Activated naive CD4-positive, alpha-beta T cell treated with anti-CD3 and anti-CD28 coated beads for 36 hours (primary cell): ENCODE measurements at regions not wholly inside any gene's neighbourhood (a gene's known extent, or its start where the extent isn't known, plus 50 kb on each side); places are given as distances from the start of the nearest gene placed in this dataset.
"Not testable (repeated sequence)": the region's sequence is repeated elsewhere in the genome, so short reads cannot be mapped to it uniquely, and the experiment has no call there.

Source experiments
- CTCF ChIA-PET: fragments of 350-600 bp; sonication (Branson Sonifier 250); formaldehyde crosslinking; loops from one replicate; lab custom pipeline; 2021; ENCODE audit warnings: antibody characterized with exemption; lab: Charles Lee
- DNase-seq: peaks from one replicate; pipeline ENCODE4 v3.0.0-alpha.2; 2020
- H3K27ac Mint-ChIP-seq: one replicate; pipeline ENCODE4 v1.8.0; 2021; ENCODE audit warnings: mild to moderate bottlenecking, mixed read lengths
- H3K27me3 Mint-ChIP-seq: one replicate; pipeline ENCODE4 v1.8.0; 2021; ENCODE audit warnings: low read depth, mixed read lengths
- H3K36me3 Mint-ChIP-seq: one replicate; pipeline ENCODE4 v1.8.0; 2021; ENCODE audit warnings: low read depth, mixed read lengths
- H3K4me1 Mint-ChIP-seq: one replicate; pipeline ENCODE4 v1.8.0; 2021; ENCODE audit warnings: low read depth, mixed read lengths
- H3K4me3 Mint-ChIP-seq: one replicate; pipeline ENCODE4 v1.8.0; 2021; ENCODE audit warnings: mild to moderate bottlenecking, moderate library complexity, mixed read lengths
- H3K9me3 Mint-ChIP-seq: one replicate; pipeline ENCODE4 v1.8.0; 2021; ENCODE audit warnings: mixed read lengths
- intact Hi-C: fragments of 100-400 bp; cut with micrococcal nuclease; formaldehyde crosslinking; loops from one replicate; pipeline ENCODE4 v1.15.1; 2023

GRCh38 chr7:89857053-89857452 is 297.2 kb upstream of the STEAP1 start:
- peaks cover 13% of the 10 kb centered on the region for H3K9me3 Mint-ChIP-seq
- intact Hi-C loops, H3K4me1 Mint-ChIP-seq, H3K36me3 Mint-ChIP-seq, DNase-seq, H3K4me3 Mint-ChIP-seq, H3K27me3 Mint-ChIP-seq, H3K27ac Mint-ChIP-seq, CTCF ChIA-PET: not testable (repeated sequence)

- intact Hi-C loops: no loop called here
- H3K4me3 Mint-ChIP-seq: no peak overlapping the region
- H3K4me1 Mint-ChIP-seq: no peaks in the 10 kb centered on the region
- peaks cover 13% of the 10 kb centered on the region for H3K9me3 Mint-ChIP-seq
- no peaks in the 10 kb centered on the region for H3K36me3 Mint-ChIP-seq
- CTCF ChIA-PET: no interaction called here
- no peak for DNase-seq
- no peak overlapping the region for H3K27ac Mint-ChIP-seq
- no peaks in the 10 kb centered on the region for H3K27me3 Mint-ChIP-seq
Observed at GRCh38 chr7:89857767-89858166, 296.5 kb upstream of the STEAP1 start.

- Mint-ChIP-seq H3K27ac (no peak overlapping the region), H3K36me3 (no peaks in the 10 kb centered on the region), H3K9me3 (no peaks in the 10 kb centered on the region), H3K27me3 (no peaks in the 10 kb centered on the region), H3K4me1 (no peaks in the 10 kb centered on the region), H3K4me3 (no peak overlapping the region)
- CTCF ChIA-PET: no interaction called here
- no peak for DNase-seq
- intact Hi-C loops: no loop called here
Observed at GRCh38 chr7:89887489-89887888, 266.8 kb upstream of the STEAP1 start.

GRCh38 chr7:89908736-89909135 is 245.5 kb upstream of the STEAP1 start:
- H3K4me3 Mint-ChIP-seq: no peak overlapping the region
- no peak for DNase-seq
- H3K4me1 Mint-ChIP-seq: no peaks in the 10 kb centered on the region
- CTCF ChIA-PET: no interaction called here
- H3K9me3 Mint-ChIP-seq: no peaks in the 10 kb centered on the region
- intact Hi-C loops: no loop called here
- H3K27ac Mint-ChIP-seq: no peak overlapping the region
- H3K36me3 Mint-ChIP-seq: no peaks in the 10 kb centered on the region
- H3K27me3 Mint-ChIP-seq: no peaks in the 10 kb centered on the region

- H3K36me3 Mint-ChIP-seq: no peaks in the 10 kb centered on the region
- no peak overlapping the region for H3K27ac Mint-ChIP-seq
- no peaks in the 10 kb centered on the region for H3K27me3 Mint-ChIP-seq
- no peak for DNase-seq
- H3K4me3 Mint-ChIP-seq: no peak overlapping the region
- no peaks in the 10 kb centered on the region for H3K4me1 Mint-ChIP-seq
- CTCF ChIA-PET: no interaction called here
- intact Hi-C loops: no loop called here
- H3K9me3 Mint-ChIP-seq: no peaks in the 10 kb centered on the region
Observed at GRCh38 chr7:89914711-89915110, 239.6 kb upstream of the STEAP1 start.

GRCh38 chr7:89926194-89926593 is 228.1 kb upstream of the STEAP1 start:
- Mint-ChIP-seq H3K27ac (no peak overlapping the region), H3K36me3 (no peaks in the 10 kb centered on the region), H3K4me3 (no peak overlapping the region), H3K4me1 (no peaks in the 10 kb centered on the region), H3K27me3 (peaks cover 5% of the 10 kb centered on the region), H3K9me3 (no peaks in the 10 kb centered on the region)
- DNase-seq: no peak
- CTCF ChIA-PET: no interaction called here
- intact Hi-C loops: no loop called here

GRCh38 chr7:89926701-89927100 is 227.6 kb upstream of the STEAP1 start:
- Mint-ChIP-seq H3K4me1 (no peaks in the 10 kb centered on the region), H3K9me3 (no peaks in the 10 kb centered on the region), H3K27me3 (peaks cover 5% of the 10 kb centered on the region), H3K27ac (no peak overlapping the region), H3K36me3 (no peaks in the 10 kb centered on the region), H3K4me3 (no peak overlapping the region)
- intact Hi-C loops: no loop called here
- CTCF ChIA-PET: no interaction called here
- no peak for DNase-seq

- no peak overlapping the region for H3K27ac Mint-ChIP-seq
- H3K36me3 Mint-ChIP-seq: no peaks in the 10 kb centered on the region
- CTCF ChIA-PET: no interaction called here
- no peak overlapping the region for H3K4me3 Mint-ChIP-seq
- intact Hi-C loops: no loop called here
- H3K4me1 Mint-ChIP-seq: no peaks in the 10 kb centered on the region
- H3K27me3 Mint-ChIP-seq: peaks cover 5% of the 10 kb centered on the region
- no peaks in the 10 kb centered on the region for H3K9me3 Mint-ChIP-seq
- DNase-seq: no peak
Observed at GRCh38 chr7:89927762-89928161, 226.5 kb upstream of the STEAP1 start.

GRCh38 chr7:89928451-89928850 is 225.8 kb upstream of the STEAP1 start:
- Mint-ChIP-seq H3K27ac (no peak overlapping the region), H3K27me3 (peaks cover 5% of the 10 kb centered on the region), H3K9me3 (no peaks in the 10 kb centered on the region), H3K4me1 (no peaks in the 10 kb centered on the region), H3K4me3 (no peak overlapping the region), H3K36me3 (no peaks in the 10 kb centered on the region)
- intact Hi-C loops: no loop called here
- DNase-seq: no peak
- CTCF ChIA-PET: no interaction called here

- CTCF ChIA-PET: interaction anchor here (0.6 kb wide), 1 partner anchor 75 kb away, joined by 3 read pairs; no protein-coding TSS in a partner anchor
- no peak for DNase-seq
- intact Hi-C loops: no loop called here
- no peaks in the 10 kb centered on the region for H3K9me3 Mint-ChIP-seq
- H3K4me1 Mint-ChIP-seq: no peaks in the 10 kb centered on the region
- no peak overlapping the region for H3K27ac Mint-ChIP-seq
- H3K36me3 Mint-ChIP-seq: no peaks in the 10 kb centered on the region
- H3K27me3 Mint-ChIP-seq: no peaks in the 10 kb centered on the region
- H3K4me3 Mint-ChIP-seq: no peak overlapping the region
Observed at GRCh38 chr7:89934101-89934500, 220.2 kb upstream of the STEAP1 start.

- Mint-ChIP-seq H3K36me3 (no peaks in the 10 kb centered on the region), H3K27me3 (no peaks in the 10 kb centered on the region), H3K9me3 (no peaks in the 10 kb centered on the region), H3K27ac (no peak overlapping the region), H3K4me1 (no peaks in the 10 kb centered on the region), H3K4me3 (no peak overlapping the region)
- intact Hi-C loops: no loop called here
- CTCF ChIA-PET: no interaction called here
- no peak for DNase-seq
Observed at GRCh38 chr7:89943525-89944050, 210.7 kb upstream of the STEAP1 start.

GRCh38 chr7:89958525-89959068 is 195.7 kb upstream of the STEAP1 start:
- CTCF ChIA-PET: no interaction called here
- no peaks in the 10 kb centered on the region for H3K4me1 Mint-ChIP-seq
- H3K36me3 Mint-ChIP-seq: no peaks in the 10 kb centered on the region
- H3K27ac Mint-ChIP-seq: no peak overlapping the region
- DNase-seq: no peak
- H3K9me3 Mint-ChIP-seq: no peaks in the 10 kb centered on the region
- H3K4me3 Mint-ChIP-seq: no peak overlapping the region
- intact Hi-C loops: no loop called here
- no peaks in the 10 kb centered on the region for H3K27me3 Mint-ChIP-seq

GRCh38 chr7:89966067-89966664 is 188.1 kb upstream of the STEAP1 start:
- CTCF ChIA-PET: no interaction called here
- Mint-ChIP-seq H3K9me3 (no peaks in the 10 kb centered on the region), H3K27ac (no peak overlapping the region), H3K4me3 (no peak overlapping the region), H3K27me3 (no peaks in the 10 kb centered on the region), H3K36me3 (no peaks in the 10 kb centered on the region), H3K4me1 (no peaks in the 10 kb centered on the region)
- no peak for DNase-seq
- intact Hi-C loops: no loop called here
